Mammary epithelial cell (primary cell): ENCODE measurements at regions not wholly inside any gene's neighbourhood (a gene's known extent, or its start where the extent isn't known, plus 50 kb on each side); places are given as distances from the start of the nearest gene placed in this dataset.

Experiments used
- CTCF ChIP-seq, 2 donors: IDR thresholded peaks in 1 of 2; conservative IDR thresholded peaks in 1 of 2; 2 replicates each; pipeline ENCODE4 v1.5.1; 2011 to 2012; ENCODE audit warnings: inconsistent platforms in 2 of 2, low read length in 2 of 2, mild to moderate bottlenecking in 2 of 2, control low read depth in 1 of 2, low read depth in 1 of 2; ENCODE audit not compliant: insufficient read depth in 1 of 2; ENCODE audit errors: extremely low read depth in 1 of 2
- EZH2 ChIP-seq: IDR thresholded peaks from 2 replicates; pipeline ENCODE4 v1.6.1; 2012; ENCODE audit warnings: low read length, inconsistent platforms, borderline replicate concordance

GRCh38 chr2:146786396-146786795 is 1058.4 kb upstream of the ACVR2A start:
- TF ChIP-seq CTCF (conservative IDR thresholded peaks at IDR 0.05 in 1 of 2, IDR thresholded peaks at IDR 0.05 in 1 of 2; ENCODE audit: extremely low read depth in 1 of 2, insufficient read depth in 1 of 2, low read depth in 1 of 2, low read length in 2 of 2) (no peak), EZH2 (no peak)
